Trophoblast cell (in vitro differentiated cells and primary cell): ENCODE measurements at regions not wholly inside any gene's neighbourhood (a gene's known extent, or its start where the extent isn't known, plus 50 kb on each side); places are given as distances from the start of the nearest gene placed in this dataset.
"Not testable (repeated sequence)": the region's sequence is repeated elsewhere in the genome, so short reads cannot be mapped to it uniquely, and the experiment has no call there.

Source experiments
- DNase-seq, 2 donors: peaks; one replicate each; pipeline ENCODE4 v3.0.0-alpha.2; 2016
- H2AFZ ChIP-seq: 2 replicates; pipeline ENCODE4 v1.6.1; 2013; ENCODE audit warnings: low read length, moderate library complexity, mild to moderate bottlenecking; ENCODE audit not compliant: insufficient read depth, poor library complexity
- H2AK5ac ChIP-seq: 2 replicates; pipeline ENCODE4 v1.6.1; 2013; ENCODE audit warnings: mild to moderate bottlenecking, low read length
- H2BK120ac ChIP-seq: 2 replicates; pipeline ENCODE4 v1.6.1; 2013; ENCODE audit warnings: low read length, mild to moderate bottlenecking, moderate library complexity; ENCODE audit not compliant: insufficient read depth, poor library complexity
- H2BK12ac ChIP-seq: 2 replicates; pipeline ENCODE4 v1.6.1; 2013; ENCODE audit warnings: mild to moderate bottlenecking, low read length, moderate library complexity
- H2BK5ac ChIP-seq: 2 replicates; pipeline ENCODE4 v1.6.1; 2013; ENCODE audit warnings: low read length, low read depth, moderate library complexity, mild to moderate bottlenecking; ENCODE audit not compliant: poor library complexity
- H3K14ac ChIP-seq: 2 replicates; pipeline ENCODE4 v1.6.1; 2013; ENCODE audit warnings: mild to moderate bottlenecking, low read length
- H3K18ac ChIP-seq: 2 replicates; pipeline ENCODE4 v1.6.1; 2013; ENCODE audit warnings: mild to moderate bottlenecking, low read length
- H3K23ac ChIP-seq: 2 replicates; pipeline ENCODE4 v1.6.1; 2013; ENCODE audit warnings: low read length
- H3K27ac ChIP-seq: 2 replicates; pipeline ENCODE4 v1.5.1; 2013; ENCODE audit warnings: low read depth, mild to moderate bottlenecking, inconsistent platforms, low read length, moderate library complexity
- H3K27me3 ChIP-seq: 2 replicates; pipeline ENCODE4 v1.6.1; 2013; ENCODE audit warnings: inconsistent platforms, mild to moderate bottlenecking, low read length, moderate library complexity; ENCODE audit not compliant: insufficient read depth
- H3K36me3 ChIP-seq, 2 experiments: 1 replicate in 1 of 2; 2 replicates in 1 of 2; pipeline ENCODE4 v1.6.1; 2013; ENCODE audit warnings: low read length in 2 of 2, mild to moderate bottlenecking in 2 of 2, moderate library complexity in 1 of 2; ENCODE audit not compliant: insufficient read depth in 2 of 2, control insufficient read depth in 1 of 2
- H3K4ac ChIP-seq: 2 replicates; pipeline ENCODE4 v1.6.1; 2013; ENCODE audit warnings: low read depth, mild to moderate bottlenecking, low read length, moderate library complexity
- H3K4me1 ChIP-seq, 2 experiments: 1 replicate in 1 of 2; 2 replicates in 1 of 2; pipeline ENCODE4 v1.6.1; 2013; ENCODE audit warnings: low read length in 2 of 2, mild to moderate bottlenecking in 2 of 2, moderate library complexity in 1 of 2; ENCODE audit not compliant: insufficient read depth in 2 of 2, control insufficient read depth in 1 of 2
- H3K4me2 ChIP-seq: 2 replicates; pipeline ENCODE4 v1.6.1; 2013; ENCODE audit warnings: inconsistent platforms, mild to moderate bottlenecking, low read length, moderate library complexity
- H3K4me3 ChIP-seq: 2 replicates; pipeline ENCODE4 v1.5.1; 2013; ENCODE audit warnings: mild to moderate bottlenecking, low read depth, low read length, inconsistent platforms
- H3K79me1 ChIP-seq: one replicate; pipeline ENCODE4 v1.6.1; 2013; ENCODE audit warnings: low read length
- H3K79me2 ChIP-seq: 2 replicates; pipeline ENCODE4 v1.6.1; 2013; ENCODE audit warnings: low read length, mild to moderate bottlenecking; ENCODE audit not compliant: control insufficient read depth, insufficient read depth, poor library complexity
- H3K9ac ChIP-seq: 2 replicates; pipeline ENCODE4 v1.6.1; 2013; ENCODE audit warnings: mild to moderate bottlenecking, low read length
- H3K9me3 ChIP-seq: 2 replicates; pipeline ENCODE4 v1.6.1; 2013; ENCODE audit warnings: low read depth, mild to moderate bottlenecking, control low read depth, inconsistent platforms, low read length; ENCODE audit not compliant: insufficient read depth
- H4K12ac ChIP-seq: 2 replicates; pipeline ENCODE4 v1.6.1; 2013; ENCODE audit warnings: low read depth, mild to moderate bottlenecking, low read length, moderate library complexity
- H4K8ac ChIP-seq: 2 replicates; pipeline ENCODE4 v1.6.1; 2013; ENCODE audit warnings: low read depth, mild to moderate bottlenecking, low read length, moderate library complexity
- H4K91ac ChIP-seq: one replicate; pipeline ENCODE4 v1.6.1; 2013; ENCODE audit warnings: low read depth, mild to moderate bottlenecking, low read length, moderate library complexity
- WGBS: extraction: QIAGEN DNeasy Blood & Tissue Kit; methylation state at CpG from one replicate; pipeline ENCODE4 v1.1.7; 2013; ENCODE audit warnings: missing lambda C conversion rate; ENCODE audit not compliant: insufficient read length, insufficient coverage; ENCODE audit errors: extremely low coverage; 5-methylcytosine and 5-hydroxymethylcytosine counted together

GRCh38 chr1:182229451-182229850 lies 162.1 kb downstream of the GLUL start:
- Histone ChIP-seq H3K4me3 (no peak overlapping the region), H4K12ac (no peak overlapping the region), H3K27ac (no peak overlapping the region), H3K27me3 (no peaks in the 10 kb centered on the region), H3K4me1 (peaks cover 0 to 3% of the 10 kb centered on the region in 2 experiments), H2BK12ac (no peak overlapping the region), H3K9ac (no peak overlapping the region), H3K18ac (no peak overlapping the region), H4K91ac (no peak overlapping the region), H2AK5ac (no peak overlapping the region), H3K79me2 (no peaks in the 10 kb centered on the region), H3K9me3 (no peaks in the 10 kb centered on the region), H2BK120ac (no peak overlapping the region), H3K36me3 (no peaks in the 10 kb centered on the region), H4K8ac (no peak overlapping the region), H3K14ac (no peak overlapping the region), H2BK5ac (no peak overlapping the region), H3K4me2 (no peak overlapping the region), H3K4ac (no peak overlapping the region), H2AFZ (no peak overlapping the region), H3K79me1 (no peaks in the 10 kb centered on the region), H3K23ac (no peak overlapping the region)
- DNase-seq, result no peak
- no CpG with 5 or more reads among the region's 4 CpGs for WGBS

- no peak overlapping the region for H3K4me2 ChIP-seq
- no peaks in the 10 kb centered on the region for H3K79me2 ChIP-seq
- H3K79me1 ChIP-seq, result no peaks in the 10 kb centered on the region
- no peaks in the 10 kb centered on the region for H3K27me3 ChIP-seq
- H3K9ac ChIP-seq, result no peak overlapping the region
- H2BK120ac ChIP-seq, result no peak overlapping the region
- WGBS, result no CpG with 5 or more reads among the region's 4 CpGs
- H3K27ac ChIP-seq, result no peak overlapping the region
- no peak overlapping the region for H4K8ac ChIP-seq
- no peak overlapping the region for H3K18ac ChIP-seq
- no peak overlapping the region for H2AK5ac ChIP-seq
- no peak overlapping the region for H3K14ac ChIP-seq
- H3K4me1 ChIP-seq, result peaks cover 0 to 3% of the 10 kb centered on the region in 2 experiments
- H2BK5ac ChIP-seq, result no peak overlapping the region
- no peak overlapping the region for H3K4ac ChIP-seq
- H2BK12ac ChIP-seq, result no peak overlapping the region
- DNase-seq, result no peak
- no peak overlapping the region for H3K23ac ChIP-seq
- no peak overlapping the region for H4K91ac ChIP-seq
- no peaks in the 10 kb centered on the region for H3K36me3 ChIP-seq
- no peak overlapping the region for H3K4me3 ChIP-seq
- no peak overlapping the region for H4K12ac ChIP-seq
- H3K9me3 ChIP-seq, result no peaks in the 10 kb centered on the region
- no peak overlapping the region for H2AFZ ChIP-seq
Measured at GRCh38 chr1:182227864-182228547, 163.6 kb downstream of the GLUL start.

- no peak overlapping the region for H3K27ac ChIP-seq
- WGBS, result no CpG with 5 or more reads among the region's 2 CpGs
Measured at GRCh38 chr1:182226618-182227017, 165.0 kb downstream of the GLUL start.

GRCh38 chr1:182225755-182226154 lies 164.2 kb upstream of the ZNF648 start:
- no CpG with 5 or more reads among the region's 3 CpGs for WGBS
- not testable (repeated sequence) for H3K4me3 ChIP-seq, H4K12ac ChIP-seq, H3K9ac ChIP-seq, H3K27ac ChIP-seq, H4K8ac ChIP-seq, DNase-seq, H3K27me3 ChIP-seq, H3K36me3 ChIP-seq, H2AFZ ChIP-seq, H3K4ac ChIP-seq, H2AK5ac ChIP-seq, H3K79me2 ChIP-seq, H2BK120ac ChIP-seq, H2BK12ac ChIP-seq, H3K18ac ChIP-seq, H3K14ac ChIP-seq, H3K79me1 ChIP-seq, H3K4me1 ChIP-seq, H3K9me3 ChIP-seq, H3K23ac ChIP-seq, H2BK5ac ChIP-seq, H3K4me2 ChIP-seq, H4K91ac ChIP-seq

More at GRCh38 chr1:182226618-182227017, 165.0 kb downstream of the GLUL start:
- no peak overlapping the region for H3K14ac ChIP-seq
- no peak overlapping the region for H3K4ac ChIP-seq
- peaks cover 0 to 3% of the 10 kb centered on the region in 2 experiments for H3K4me1 ChIP-seq
- H3K9ac ChIP-seq, result no peak overlapping the region
- H3K18ac ChIP-seq, result no peak overlapping the region
- H2BK5ac ChIP-seq, result no peak overlapping the region
- no peaks in the 10 kb centered on the region for H3K9me3 ChIP-seq
- H3K79me2 ChIP-seq, result no peaks in the 10 kb centered on the region
- H3K4me2 ChIP-seq, result no peak overlapping the region
- no peaks in the 10 kb centered on the region for H3K79me1 ChIP-seq
- H2BK120ac ChIP-seq, result no peak overlapping the region
- H3K4me3 ChIP-seq, result no peak overlapping the region
- no peak for DNase-seq
- H2BK12ac ChIP-seq, result no peak overlapping the region
- no peak overlapping the region for H4K12ac ChIP-seq
- no peaks in the 10 kb centered on the region for H3K36me3 ChIP-seq
- no peak overlapping the region for H3K23ac ChIP-seq
- H3K27me3 ChIP-seq, result no peaks in the 10 kb centered on the region
- H4K91ac ChIP-seq, result no peak overlapping the region
- no peak overlapping the region for H2AFZ ChIP-seq
- no peak overlapping the region for H2AK5ac ChIP-seq
- no peak overlapping the region for H4K8ac ChIP-seq
